NCI-H524 (cell line): ENCODE measurements at regions not wholly inside any gene's neighbourhood (a gene's known extent, or its start where the extent isn't known, plus 50 kb on each side); places are given as distances from the start of the nearest gene placed in this dataset.
"Not testable (repeated sequence)": the region's sequence is repeated elsewhere in the genome, so short reads cannot be mapped to it uniquely, and the experiment has no call there.

Experiments used
- DNase-seq, 2 experiments: peaks; one replicate each; lab custom pipeline; 2025; lab: John Stamatoyannopoulos, UW

- not testable (repeated sequence) for DNase-seq
Observed at GRCh38 chr16:88164196-88165039, 213.2 kb downstream of the BANP start.

- DNase-seq: not testable (repeated sequence)
Observed at GRCh38 chr16:88165040-88165544, 213.9 kb downstream of the BANP start.

- DNase-seq: not testable (repeated sequence)
Observed at GRCh38 chr16:88165683-88166082, 214.4 kb downstream of the BANP start.

GRCh38 chr16:88166209-88166773, 215.1 kb downstream of the BANP start:
- not testable (repeated sequence) for DNase-seq

- peak; percentile 31 to 59 for DNase-seq
Observed at GRCh38 chr16:88167798-88168556, 214.8 kb upstream of the ZNF469 start.

GRCh38 chr16:88168557-88168949, 214.2 kb upstream of the ZNF469 start:
- peak; percentile 52 to 80 for DNase-seq

- not testable (repeated sequence) for DNase-seq
Observed at GRCh38 chr16:88169136-88169830, 213.5 kb upstream of the ZNF469 start.

- DNase-seq: not testable (repeated sequence)
Observed at GRCh38 chr16:88169831-88170165, 213.0 kb upstream of the ZNF469 start.

- no peak for DNase-seq
Observed at GRCh38 chr16:88170528-88170991, 212.2 kb upstream of the ZNF469 start.

- not testable (repeated sequence) for DNase-seq
Observed at GRCh38 chr16:88171126-88171525, 211.6 kb upstream of the ZNF469 start.

- DNase-seq: not testable (repeated sequence)
Observed at GRCh38 chr16:88176184-88176583, 206.6 kb upstream of the ZNF469 start.

- DNase-seq: not testable (repeated sequence)
Observed at GRCh38 chr16:88176591-88177180, 206.1 kb upstream of the ZNF469 start.

GRCh38 chr16:88178251-88178650, 204.5 kb upstream of the ZNF469 start:
- not testable (repeated sequence) for DNase-seq

GRCh38 chr16:88178896-88179295, 203.9 kb upstream of the ZNF469 start:
- not testable (repeated sequence) for DNase-seq

- not testable (repeated sequence) for DNase-seq
Observed at GRCh38 chr16:88182967-88183881, 199.5 kb upstream of the ZNF469 start.

- DNase-seq: not testable (repeated sequence)
Observed at GRCh38 chr16:88184053-88184452, 198.7 kb upstream of the ZNF469 start.

- not testable (repeated sequence) for DNase-seq
Observed at GRCh38 chr16:88184566-88185355, 198.0 kb upstream of the ZNF469 start.

GRCh38 chr16:88185406-88185805, 197.4 kb upstream of the ZNF469 start:
- not testable (repeated sequence) for DNase-seq
